Memory B cell (primary cell): ENCODE measurements at regions not wholly inside any gene's neighbourhood (a gene's known extent, or its start where the extent isn't known, plus 50 kb on each side); places are given as distances from the start of the nearest gene placed in this dataset.

ENCODE experiments used
- ATAC-seq: fragments of 150-1000 bp; cut with Tn5 transposase; 2 replicates; pipeline ENCODE4 v1.10.0; 2021; ENCODE audit warnings: low read depth, mild to moderate bottlenecking, moderate library complexity
- DNase-seq, 2 donors: peaks; one replicate each; pipeline ENCODE4 v3.0.0; 2022; ENCODE audit warnings: low spot score in 2 of 2
- H3K27ac Mint-ChIP-seq: one replicate; pipeline ENCODE4 v1.8.0; 2022; ENCODE audit warnings: mild to moderate bottlenecking, moderate library complexity, mixed read lengths
- H3K27me3 Mint-ChIP-seq: one replicate; pipeline ENCODE4 v1.8.0; 2022; ENCODE audit warnings: mixed read lengths
- H3K36me3 Mint-ChIP-seq: one replicate; pipeline ENCODE4 v1.8.0; 2022; ENCODE audit warnings: mild to moderate bottlenecking, mixed read lengths
- H3K4me1 Mint-ChIP-seq: one replicate; pipeline ENCODE4 v1.8.0; 2022; ENCODE audit warnings: mixed read lengths
- H3K4me3 Mint-ChIP-seq: one replicate; pipeline ENCODE4 v1.8.0; 2022; ENCODE audit warnings: mild to moderate bottlenecking, moderate library complexity, mixed read lengths
- H3K9me3 Mint-ChIP-seq: one replicate; pipeline ENCODE4 v1.8.0; 2022; ENCODE audit warnings: mixed read lengths

DNA sequence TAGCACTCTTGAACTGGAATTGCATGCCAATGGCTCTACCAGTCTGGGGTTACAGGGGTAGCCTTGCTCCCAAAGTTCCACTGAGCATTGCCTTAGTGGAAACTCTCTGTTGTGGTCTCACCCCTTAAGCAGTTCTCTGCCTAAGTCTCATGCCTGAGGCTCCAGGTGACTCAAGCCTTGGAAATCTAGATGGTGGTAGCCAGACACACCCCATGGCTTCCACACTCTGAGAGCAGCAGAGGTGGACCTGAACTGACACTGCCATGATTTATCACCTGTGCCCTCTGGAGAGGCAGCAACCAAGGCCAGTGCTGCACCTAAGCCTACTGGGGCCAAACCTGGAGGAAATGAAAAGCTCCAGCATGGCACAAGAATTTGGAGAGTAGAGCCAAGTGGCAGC is 285.7 kb upstream of the PKN2 start:
- Mint-ChIP-seq H3K4me1 (no peaks in the 10 kb centered on the region), H3K27me3 (no peaks in the 10 kb centered on the region), H3K36me3 (no peaks in the 10 kb centered on the region), H3K4me3 (no peak overlapping the region), H3K9me3 (no peaks in the 10 kb centered on the region), H3K27ac (no peak overlapping the region)
- DNase-seq (no peak), ATAC-seq (no peak)

- Mint-ChIP-seq H3K9me3 (no peaks in the 10 kb centered on the region), H3K36me3 (no peaks in the 10 kb centered on the region), H3K27ac (no peak overlapping the region), H3K4me1 (no peaks in the 10 kb centered on the region), H3K4me3 (no peak overlapping the region), H3K27me3 (no peaks in the 10 kb centered on the region)
- ATAC-seq: no peak
- DNase-seq: no peak
Observed at GRCh38 chr1:88399690-88400089, 284.4 kb upstream of the PKN2 start.

- Mint-ChIP-seq H3K4me3 (no peak overlapping the region), H3K27me3 (no peaks in the 10 kb centered on the region), H3K9me3 (no peaks in the 10 kb centered on the region), H3K36me3 (no peaks in the 10 kb centered on the region), H3K27ac (no peak overlapping the region), H3K4me1 (no peaks in the 10 kb centered on the region)
- ATAC-seq: no peak
- no peak for DNase-seq
Observed at GRCh38 chr1:88401313-88401712, 282.8 kb upstream of the PKN2 start.

- H3K4me3 Mint-ChIP-seq: no peak overlapping the region
- DNase-seq (no peak), ATAC-seq (no peak)
- peaks cover 3% of the 10 kb centered on the region for H3K9me3 Mint-ChIP-seq
- peaks cover 2% of the 10 kb centered on the region for H3K27me3 Mint-ChIP-seq
- no peaks in the 10 kb centered on the region for H3K4me1 Mint-ChIP-seq
- H3K36me3 Mint-ChIP-seq: no peaks in the 10 kb centered on the region
- H3K27ac Mint-ChIP-seq: no peak overlapping the region
Observed at GRCh38 chr1:88404582-88404981, 279.5 kb upstream of the PKN2 start.

DNA sequence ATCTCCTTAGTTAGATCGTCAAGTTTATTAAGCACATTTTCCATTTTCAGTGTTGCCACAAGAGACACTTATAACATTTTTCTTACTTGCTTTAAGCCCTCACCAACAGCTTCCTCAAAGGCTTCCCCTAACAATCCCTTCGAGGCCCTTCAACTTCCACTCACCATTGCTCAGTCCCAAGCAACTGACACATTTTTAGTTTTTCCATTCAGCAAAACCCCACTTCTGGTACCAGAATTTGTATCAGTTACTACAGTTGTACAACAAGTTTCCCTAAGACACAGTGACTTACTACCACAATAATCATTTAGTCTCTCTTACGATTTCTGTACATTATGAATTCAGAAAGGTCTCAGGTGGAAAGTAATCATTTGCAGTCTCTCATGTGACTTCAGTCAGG is 276.8 kb upstream of the PKN2 start:
- Mint-ChIP-seq H3K36me3 (no peaks in the 10 kb centered on the region), H3K27ac (no peak overlapping the region), H3K4me3 (no peak overlapping the region), H3K27me3 (peaks cover 2% of the 10 kb centered on the region), H3K9me3 (peaks cover 3% of the 10 kb centered on the region), H3K4me1 (no peaks in the 10 kb centered on the region)
- ATAC-seq (no peak), DNase-seq (no peak)

DNA sequence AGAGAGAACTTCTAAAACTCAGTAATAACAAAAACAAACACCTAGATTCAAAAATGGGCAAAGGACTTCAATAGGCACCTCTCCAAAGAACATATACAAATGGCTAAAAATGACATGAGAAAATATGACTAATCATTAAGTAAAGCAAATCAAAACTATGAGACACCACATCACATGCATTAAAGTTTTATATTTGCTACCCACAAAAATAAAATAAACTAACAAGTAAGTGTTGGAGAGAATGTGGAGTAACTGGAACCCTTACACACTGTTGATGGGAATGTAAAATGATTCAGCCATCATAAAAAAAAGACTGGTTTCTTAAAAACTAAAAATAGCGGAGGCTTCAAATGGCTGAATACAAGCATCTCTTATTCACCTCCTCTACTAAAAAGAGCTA is 262.1 kb upstream of the PKN2 start:
- Mint-ChIP-seq H3K4me3 (no peak overlapping the region), H3K27ac (no peak overlapping the region), H3K36me3 (no peaks in the 10 kb centered on the region), H3K9me3 (peaks cover 21% of the 10 kb centered on the region), H3K4me1 (no peaks in the 10 kb centered on the region), H3K27me3 (no peaks in the 10 kb centered on the region)
- no peak for ATAC-seq
- no peak for DNase-seq

DNA sequence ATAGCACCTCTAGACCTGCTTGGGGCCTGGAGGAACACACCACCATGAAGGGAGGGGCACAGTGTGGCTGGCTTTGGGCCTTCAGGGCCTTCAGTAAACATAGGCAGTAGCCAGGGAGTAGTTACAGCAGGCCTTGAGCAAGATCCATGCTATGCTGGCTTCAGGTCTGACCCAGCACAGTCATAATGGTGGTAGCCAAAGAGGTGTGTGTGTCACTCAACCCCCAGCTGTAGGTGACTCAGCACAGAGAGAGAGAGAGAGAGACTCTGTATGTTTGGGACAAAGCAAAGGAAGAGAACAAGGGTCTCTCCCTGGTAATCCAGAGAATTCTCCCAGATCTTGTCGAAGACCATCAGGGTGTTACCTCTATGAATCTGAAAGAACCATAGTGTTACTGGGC is 250.5 kb upstream of the PKN2 start:
- Mint-ChIP-seq H3K27me3 (peaks cover 2% of the 10 kb centered on the region), H3K4me1 (no peaks in the 10 kb centered on the region), H3K9me3 (peaks cover 15% of the 10 kb centered on the region), H3K36me3 (no peaks in the 10 kb centered on the region), H3K4me3 (no peak overlapping the region), H3K27ac (no peak overlapping the region)
- ATAC-seq (no peak), DNase-seq (no peak)

DNA sequence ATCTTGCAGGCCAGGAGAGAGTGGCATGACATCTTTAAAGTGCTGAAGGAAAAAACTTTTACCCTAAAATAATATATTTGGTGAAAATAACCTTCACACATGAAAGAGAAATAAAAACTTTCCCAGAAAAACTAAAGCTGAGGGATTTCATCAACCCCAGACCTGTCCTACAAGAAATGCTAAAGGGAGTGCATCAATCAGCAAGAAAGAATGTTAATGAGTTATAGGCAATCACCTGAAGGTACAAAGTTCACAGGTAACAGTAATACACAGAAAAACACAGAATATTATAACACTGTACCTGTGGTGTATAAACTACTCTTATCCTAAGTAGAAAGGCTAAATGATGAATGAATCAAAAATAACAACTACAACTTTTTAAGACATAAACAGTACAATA is 249.2 kb upstream of the PKN2 start:
- no peak overlapping the region for H3K27ac Mint-ChIP-seq
- peaks cover 15% of the 10 kb centered on the region for H3K9me3 Mint-ChIP-seq
- H3K4me1 Mint-ChIP-seq: no peaks in the 10 kb centered on the region
- no peak overlapping the region for H3K4me3 Mint-ChIP-seq
- ATAC-seq: no peak
- H3K36me3 Mint-ChIP-seq: no peaks in the 10 kb centered on the region
- H3K27me3 Mint-ChIP-seq: peaks cover 2% of the 10 kb centered on the region
- DNase-seq: no peak

GRCh38 chr1:88441022-88441421 is 243.1 kb upstream of the PKN2 start:
- Mint-ChIP-seq H3K9me3 (peaks cover 16% of the 10 kb centered on the region), H3K4me3 (no peak overlapping the region), H3K4me1 (no peaks in the 10 kb centered on the region), H3K27me3 (peaks cover 3% of the 10 kb centered on the region), H3K27ac (no peak overlapping the region), H3K36me3 (no peaks in the 10 kb centered on the region)
- no peak for DNase-seq
- no peak for ATAC-seq

DNA sequence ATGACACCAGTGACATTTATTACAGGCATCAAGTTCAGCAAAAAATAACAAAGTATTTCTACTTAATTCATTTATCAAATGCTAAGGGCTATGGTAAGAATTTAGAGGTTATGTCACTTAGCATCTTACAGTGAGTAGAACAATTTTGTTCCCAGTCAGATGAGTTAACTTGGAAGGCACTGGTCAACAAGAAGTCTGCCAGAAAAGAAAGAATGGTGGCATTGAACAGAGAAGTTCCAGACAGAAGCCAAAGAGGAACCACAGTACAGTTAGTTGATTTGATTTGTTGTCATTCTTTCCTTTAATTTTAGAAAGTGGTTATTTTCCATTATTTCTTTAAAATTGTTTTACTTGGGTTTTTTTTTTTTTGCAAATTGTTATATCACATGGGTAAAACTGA is 232.2 kb upstream of the PKN2 start:
- no peak for ATAC-seq
- Mint-ChIP-seq H3K27me3 (peaks cover 4% of the 10 kb centered on the region), H3K9me3 (peaks cover 2% of the 10 kb centered on the region), H3K4me3 (no peak overlapping the region), H3K4me1 (no peaks in the 10 kb centered on the region), H3K36me3 (no peaks in the 10 kb centered on the region), H3K27ac (no peak overlapping the region)
- no peak for DNase-seq

DNA sequence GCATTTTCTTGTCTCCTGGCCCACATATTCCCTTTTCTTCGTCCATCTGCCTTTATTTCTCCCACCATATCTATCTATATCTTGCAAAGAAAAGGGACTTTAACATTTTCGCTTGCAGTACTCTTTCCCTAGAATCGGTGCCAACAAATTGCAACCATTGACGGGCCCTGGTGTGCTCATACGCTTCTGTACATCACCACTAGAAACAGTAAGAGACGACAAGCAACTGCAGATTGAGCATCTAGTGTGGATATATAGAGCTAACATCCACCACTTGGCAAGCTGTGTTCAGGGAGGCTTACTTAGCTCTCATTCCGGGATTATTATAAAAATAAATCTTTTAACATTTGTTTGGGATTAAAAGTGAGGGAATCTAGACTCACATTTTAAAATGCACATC is 230.8 kb upstream of the PKN2 start:
- H3K4me1 Mint-ChIP-seq: no peaks in the 10 kb centered on the region
- ATAC-seq: no peak
- no peak overlapping the region for H3K27ac Mint-ChIP-seq
- no peak overlapping the region for H3K4me3 Mint-ChIP-seq
- H3K9me3 Mint-ChIP-seq: no peaks in the 10 kb centered on the region
- DNase-seq: no peak
- H3K27me3 Mint-ChIP-seq: peaks cover 4% of the 10 kb centered on the region
- no peaks in the 10 kb centered on the region for H3K36me3 Mint-ChIP-seq

DNA sequence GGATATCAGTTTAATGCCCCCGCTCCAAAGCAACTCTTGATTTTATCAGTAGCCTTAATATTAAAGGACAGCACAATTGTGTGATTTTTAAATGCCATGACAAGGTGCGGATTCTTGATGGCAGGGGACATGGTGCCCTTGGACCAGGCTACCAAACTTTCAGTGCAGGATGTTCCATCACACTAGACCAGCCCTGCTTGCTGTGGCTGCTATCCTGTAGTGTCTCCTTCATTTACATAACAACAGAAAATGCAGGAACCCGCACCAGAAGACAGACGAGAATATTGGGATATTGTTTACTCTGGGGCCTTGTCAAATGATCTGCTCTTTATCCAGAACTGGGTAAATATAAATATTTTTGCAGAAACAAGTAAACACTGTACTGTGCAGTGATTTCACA is 229.3 kb upstream of the PKN2 start:
- H3K4me3 Mint-ChIP-seq: no peak overlapping the region
- H3K27me3 Mint-ChIP-seq: peaks cover 5% of the 10 kb centered on the region
- H3K4me1 Mint-ChIP-seq: no peaks in the 10 kb centered on the region
- H3K36me3 Mint-ChIP-seq: no peaks in the 10 kb centered on the region
- H3K9me3 Mint-ChIP-seq: no peaks in the 10 kb centered on the region
- no peak for DNase-seq
- no peak overlapping the region for H3K27ac Mint-ChIP-seq
- no peak for ATAC-seq

DNA sequence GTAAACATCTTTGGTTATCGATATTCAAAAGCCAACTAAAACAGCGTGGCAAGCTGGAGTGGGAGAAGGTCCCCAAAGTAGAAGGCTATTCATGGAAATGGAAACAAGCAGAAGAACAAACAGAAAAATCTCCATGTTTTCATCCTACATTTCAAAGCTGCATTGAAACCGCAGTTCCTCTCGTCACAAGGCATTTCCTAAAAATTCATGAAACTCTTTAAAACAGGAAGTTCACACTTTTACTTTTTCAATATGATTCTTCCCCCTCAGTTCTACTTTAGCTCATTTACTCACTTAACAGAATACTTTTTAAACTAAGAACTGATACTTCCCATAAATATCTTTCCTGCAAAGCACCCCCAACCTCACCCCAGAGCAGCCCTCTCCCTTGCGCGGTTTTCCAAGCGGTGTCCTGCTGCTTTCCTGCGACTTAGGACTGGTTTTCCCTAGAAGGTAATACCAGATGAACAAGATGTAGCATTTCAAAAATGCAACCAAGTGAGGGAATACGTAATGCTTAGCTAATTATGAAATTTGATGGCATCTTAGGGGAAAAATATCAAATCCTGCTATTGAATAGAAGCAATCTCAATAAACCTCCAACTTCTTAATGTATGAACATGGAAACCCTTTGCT is 228.3 kb upstream of the PKN2 start:
- Mint-ChIP-seq H3K36me3 (no peaks in the 10 kb centered on the region), H3K27me3 (peaks cover 7% of the 10 kb centered on the region), H3K4me3 (no peak overlapping the region), H3K9me3 (no peaks in the 10 kb centered on the region), H3K4me1 (no peaks in the 10 kb centered on the region), H3K27ac (no peak overlapping the region)
- ATAC-seq: no peak
- DNase-seq: no peak

DNA sequence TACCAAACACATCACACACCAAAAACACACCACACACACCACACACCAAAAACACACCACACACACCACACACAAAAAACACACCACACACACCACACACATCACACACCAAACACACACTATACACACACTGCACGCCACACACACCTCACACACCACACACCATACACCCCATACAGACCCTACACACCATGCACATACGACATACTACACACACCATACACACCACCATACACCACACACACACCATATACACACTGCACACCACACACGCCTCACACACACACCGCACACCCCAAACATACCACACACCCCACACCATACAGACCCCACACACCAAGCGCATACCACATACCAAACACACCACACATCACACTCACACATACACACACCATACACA is 226.9 kb upstream of the PKN2 start:
- no peaks in the 10 kb centered on the region for H3K4me1 Mint-ChIP-seq
- no peak overlapping the region for H3K27ac Mint-ChIP-seq
- H3K4me3 Mint-ChIP-seq: no peak overlapping the region
- peaks cover 10% of the 10 kb centered on the region for H3K27me3 Mint-ChIP-seq
- DNase-seq: no peak
- H3K9me3 Mint-ChIP-seq: no peaks in the 10 kb centered on the region
- H3K36me3 Mint-ChIP-seq: no peaks in the 10 kb centered on the region
- ATAC-seq: no peak

DNA sequence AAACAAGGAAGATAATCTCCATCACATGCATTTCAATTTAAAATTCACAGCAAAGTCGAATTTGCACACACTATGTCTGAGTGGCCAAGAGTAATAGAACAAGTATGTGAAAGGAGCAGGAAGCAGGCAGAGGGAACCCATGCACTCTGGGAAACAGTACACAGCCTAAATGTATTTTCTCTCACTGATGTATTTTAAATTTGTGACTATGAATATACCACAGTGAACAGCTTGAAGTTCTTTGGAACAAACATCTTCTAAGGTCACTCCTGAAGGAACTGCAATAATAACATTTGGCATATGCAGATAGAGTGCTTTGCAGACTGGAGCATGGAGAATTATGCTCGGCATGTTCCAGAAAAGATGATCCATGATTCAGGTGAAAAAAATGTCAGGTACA is 223.1 kb upstream of the PKN2 start:
- no peaks in the 10 kb centered on the region for H3K4me1 Mint-ChIP-seq
- peaks cover 2% of the 10 kb centered on the region for H3K9me3 Mint-ChIP-seq
- no peak for ATAC-seq
- DNase-seq: no peak
- H3K27me3 Mint-ChIP-seq: peaks cover 8% of the 10 kb centered on the region
- no peak overlapping the region for H3K4me3 Mint-ChIP-seq
- H3K36me3 Mint-ChIP-seq: no peaks in the 10 kb centered on the region
- H3K27ac Mint-ChIP-seq: no peak overlapping the region
